ENCODE measurements at regions not wholly inside any gene's neighbourhood (a gene's known extent, or its start where the extent isn't known, plus 50 kb on each side); places are given as distances from the start of the nearest gene placed in this dataset.

- H3K9ac ChIP-seq = no peak overlapping the region
- H3K79me2 ChIP-seq (ENCODE audit: insufficient read depth, low read depth) = no peaks in the 10 kb centered on the region
Measured at GRCh38 chr14:44444454-44444853, 62.6 kb downstream of the FSCB start.

GRCh38 chr14:44438936-44439335 lies 68.1 kb downstream of the FSCB start:
- TF ChIP-seq CTCF (conservative IDR thresholded peaks at IDR 0.05; ENCODE audit: low read depth, low read length) = no peak
- Histone ChIP-seq H3K4me2 (no peak overlapping the region), H3K4me1 (ENCODE audit: low read depth, poor library complexity, severe bottlenecking) (no peaks in the 10 kb centered on the region), H3K9ac (no peak overlapping the region), H3K27ac (no peak overlapping the region), H4K20me1 (ENCODE audit: insufficient read depth) (no peaks in the 10 kb centered on the region), H3K27me3 (ENCODE audit: insufficient read depth, low read depth) (no peaks in the 10 kb centered on the region), H2AFZ (ENCODE audit: low read depth) (no peak overlapping the region), H3K36me3 (ENCODE audit: insufficient read depth) (no peaks in the 10 kb centered on the region), H3K4me3 (IDR thresholded peaks at IDR 0.05; ENCODE audit: insufficient read depth, low read depth, low read length) (no peak overlapping the region), H3K79me2 (ENCODE audit: insufficient read depth, low read depth) (no peaks in the 10 kb centered on the region)

More at GRCh38 chr14:44444454-44444853, 62.6 kb downstream of the FSCB start:
- H3K4me1 ChIP-seq (ENCODE audit: low read depth, poor library complexity, severe bottlenecking) = peaks cover 42% of the 10 kb centered on the region
- no peak overlapping the region for H3K4me2 ChIP-seq
- H3K36me3 ChIP-seq (ENCODE audit: insufficient read depth) = no peaks in the 10 kb centered on the region
- no peak for TF ChIP-seq CTCF (conservative IDR thresholded peaks at IDR 0.05; ENCODE audit: low read depth, low read length)
- no peaks in the 10 kb centered on the region for H3K27me3 ChIP-seq (ENCODE audit: insufficient read depth, low read depth)
- H2AFZ ChIP-seq (ENCODE audit: low read depth) = no peak overlapping the region
- H3K27ac ChIP-seq = no peak overlapping the region
- no peaks in the 10 kb centered on the region for H4K20me1 ChIP-seq (ENCODE audit: insufficient read depth)
- no peak overlapping the region for H3K4me3 ChIP-seq (IDR thresholded peaks at IDR 0.05; ENCODE audit: insufficient read depth, low read depth, low read length)

GRCh38 chr14:44438221-44438620 lies 68.9 kb downstream of the FSCB start:
- no peak overlapping the region for H3K27ac ChIP-seq
- no peak for TF ChIP-seq CTCF (conservative IDR thresholded peaks at IDR 0.05; ENCODE audit: low read depth, low read length)
- no peak overlapping the region for H3K9ac ChIP-seq
- H3K4me3 ChIP-seq (IDR thresholded peaks at IDR 0.05; ENCODE audit: insufficient read depth, low read depth, low read length) = no peak overlapping the region
- H3K4me2 ChIP-seq = no peak overlapping the region
- no peaks in the 10 kb centered on the region for H3K36me3 ChIP-seq (ENCODE audit: insufficient read depth)
- H3K79me2 ChIP-seq (ENCODE audit: insufficient read depth, low read depth) = no peaks in the 10 kb centered on the region
- no peaks in the 10 kb centered on the region for H4K20me1 ChIP-seq (ENCODE audit: insufficient read depth)
- H3K4me1 ChIP-seq (ENCODE audit: low read depth, poor library complexity, severe bottlenecking) = no peaks in the 10 kb centered on the region
- no peak overlapping the region for H2AFZ ChIP-seq (ENCODE audit: low read depth)
- no peaks in the 10 kb centered on the region for H3K27me3 ChIP-seq (ENCODE audit: insufficient read depth, low read depth)

GRCh38 chr14:44436458-44436857 lies 70.6 kb downstream of the FSCB start:
- no peaks in the 10 kb centered on the region for H3K27me3 ChIP-seq (ENCODE audit: insufficient read depth, low read depth)
- no peaks in the 10 kb centered on the region for H3K4me1 ChIP-seq (ENCODE audit: low read depth, poor library complexity, severe bottlenecking)
- no peak overlapping the region for H3K4me2 ChIP-seq
- H4K20me1 ChIP-seq (ENCODE audit: insufficient read depth) = no peaks in the 10 kb centered on the region
- H2AFZ ChIP-seq (ENCODE audit: low read depth) = no peak overlapping the region
- no peak overlapping the region for H3K4me3 ChIP-seq (IDR thresholded peaks at IDR 0.05; ENCODE audit: insufficient read depth, low read depth, low read length)
- no peak overlapping the region for H3K9ac ChIP-seq
- H3K36me3 ChIP-seq (ENCODE audit: insufficient read depth) = no peaks in the 10 kb centered on the region
- no peaks in the 10 kb centered on the region for H3K79me2 ChIP-seq (ENCODE audit: insufficient read depth, low read depth)
- H3K27ac ChIP-seq = no peak overlapping the region
- TF ChIP-seq CTCF (conservative IDR thresholded peaks at IDR 0.05; ENCODE audit: low read depth, low read length) = no peak

All from KMS-11 (cell line).